GM21381 (cell line): ENCODE measurements at regions not wholly inside any gene's neighbourhood (a gene's known extent, or its start where the extent isn't known, plus 50 kb on each side); places are given as distances from the start of the nearest gene placed in this dataset.
A peak's percentile ranks its signal among the peaks of the same experiment; 100 is the strongest.

Experiments
- ATAC-seq: cut with Tn5 transposase; IDR thresholded peaks from one replicate; pipeline ENCODE4 v1.9.1; 2021; ENCODE audit warnings: mild to moderate bottlenecking, moderate library complexity; ENCODE audit not compliant: unreplicated experiment

DNA sequence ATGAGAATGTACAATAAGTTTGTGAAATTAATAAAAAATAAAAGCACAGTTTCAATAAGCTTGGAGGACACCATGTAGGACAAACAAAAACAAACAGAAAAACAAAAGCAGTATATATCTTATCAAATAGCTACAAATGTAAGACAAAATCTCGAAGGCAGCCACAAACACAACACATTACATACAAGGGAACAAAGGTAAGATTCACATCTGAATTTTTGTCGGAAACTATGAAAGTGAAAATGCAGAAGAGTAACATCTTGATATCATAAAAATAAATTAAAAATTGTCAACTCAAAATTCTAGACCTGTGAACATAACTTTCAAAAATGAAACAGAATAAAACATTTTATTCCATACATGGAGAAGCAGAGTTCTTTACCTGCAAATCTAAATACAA is 1049.5 kb upstream of the ADGRL2 start:
- no peak for ATAC-seq

DNA sequence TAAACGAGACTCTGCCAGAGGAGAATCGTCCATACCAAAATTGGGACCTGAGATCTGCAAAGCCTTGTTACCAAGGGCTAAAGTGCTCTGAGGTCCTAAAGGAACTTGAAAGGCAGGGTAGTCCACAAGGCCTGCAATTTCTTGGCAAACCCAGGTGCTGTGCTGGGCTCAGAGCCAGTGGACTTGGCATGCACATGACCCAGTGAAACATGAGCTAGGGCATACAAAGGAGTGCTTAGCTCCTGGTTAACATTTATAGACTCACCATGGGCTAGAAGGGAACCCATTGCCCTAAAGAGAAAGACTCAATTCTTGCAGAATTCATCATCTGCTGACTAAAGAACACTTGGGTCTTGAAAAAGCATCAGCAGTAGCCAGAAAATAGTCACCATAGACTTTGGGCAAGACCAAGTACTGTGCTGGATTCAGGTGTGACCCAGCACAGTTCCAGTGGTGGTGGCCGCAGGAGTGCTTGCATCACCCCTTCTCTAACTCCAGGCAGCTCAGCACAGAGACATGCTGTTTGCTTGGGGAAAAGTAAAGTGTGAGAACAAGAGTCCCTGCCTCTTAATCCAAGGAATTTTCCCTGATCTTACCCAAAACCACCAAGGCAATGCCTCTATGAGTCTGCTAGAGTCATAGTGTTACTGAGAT is 1069.4 kb upstream of the ADGRL2 start:
- no peak for ATAC-seq

DNA sequence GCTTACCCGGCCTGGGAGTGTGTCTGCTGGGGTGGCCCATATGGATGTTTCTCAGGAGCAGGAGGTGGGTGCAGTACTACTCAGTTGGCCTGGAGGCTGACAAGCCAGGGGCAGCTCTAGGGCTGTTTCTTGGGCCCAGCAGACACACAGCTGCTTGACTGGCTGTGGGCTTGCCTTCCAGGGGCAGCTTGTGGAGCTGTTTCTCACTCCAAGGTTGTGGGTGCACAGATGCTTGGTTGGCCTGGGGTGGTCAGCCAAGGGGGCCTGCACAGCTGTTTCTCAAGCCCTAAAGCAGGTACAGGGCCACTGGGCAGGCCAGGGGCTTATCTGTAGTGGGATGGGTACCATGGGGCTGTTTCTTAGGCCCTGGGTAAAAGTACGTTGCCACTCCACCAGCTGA is 1078.1 kb upstream of the ADGRL2 start:
- no peak for ATAC-seq

DNA sequence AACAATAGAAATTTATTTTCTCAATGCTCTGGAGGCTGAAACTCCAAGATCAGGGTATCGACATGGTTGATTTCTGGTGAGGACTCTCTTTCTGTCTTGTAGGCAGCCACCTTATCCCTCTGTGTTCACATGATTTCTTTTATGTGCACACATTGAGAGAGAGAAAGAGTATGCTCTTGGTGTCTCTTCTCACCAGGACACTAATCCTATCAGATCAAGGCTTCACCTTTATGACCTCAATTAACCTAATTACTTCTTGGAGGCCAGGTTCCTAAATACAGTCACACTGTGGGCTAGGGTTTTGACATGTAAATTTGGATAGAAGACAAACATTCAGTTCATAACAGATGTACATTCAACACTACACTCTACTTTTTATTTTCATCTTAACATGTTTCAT is 1094.2 kb upstream of the ADGRL2 start:
- ATAC-seq: no peak

DNA sequence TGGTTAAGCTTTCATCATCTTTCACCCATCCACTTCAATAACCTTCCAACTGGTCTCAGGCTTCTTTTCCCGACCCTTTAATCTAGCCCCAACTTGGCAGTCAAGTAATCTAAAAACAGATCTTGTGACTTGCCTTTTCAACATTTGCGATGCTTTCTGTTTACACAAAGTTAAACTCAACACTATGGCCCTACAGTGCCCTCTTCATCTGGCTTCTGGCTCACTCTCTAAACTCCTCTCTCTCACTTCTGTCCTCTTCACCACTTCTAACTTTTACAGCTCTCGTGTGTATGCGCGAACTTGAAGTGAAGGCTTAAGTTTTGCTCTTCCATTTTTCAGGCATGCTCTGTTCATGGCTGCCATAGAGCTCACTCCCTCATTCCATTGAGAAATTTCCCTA is 1122.3 kb upstream of the ADGRL2 start:
- ATAC-seq: no peak

DNA sequence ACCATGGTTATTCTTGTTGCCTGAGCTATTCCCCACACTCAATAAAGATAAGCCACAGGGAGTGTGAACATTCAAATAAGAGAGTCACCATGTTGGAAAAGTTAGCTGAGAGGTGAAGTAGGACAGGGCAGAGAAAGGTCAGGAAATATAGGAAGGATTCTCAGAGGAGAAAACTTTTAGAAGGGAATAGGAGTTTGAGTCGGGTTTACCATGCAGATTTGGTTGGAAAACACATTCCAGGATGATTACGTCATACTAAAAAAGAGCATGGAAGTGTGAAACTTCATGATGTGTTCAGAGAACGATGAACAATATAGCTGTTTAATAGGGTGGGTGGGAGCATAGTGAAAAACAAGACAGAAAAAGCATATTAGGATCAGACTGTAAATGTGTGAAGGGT is 1125.3 kb upstream of the ADGRL2 start:
- ATAC-seq: no peak

DNA sequence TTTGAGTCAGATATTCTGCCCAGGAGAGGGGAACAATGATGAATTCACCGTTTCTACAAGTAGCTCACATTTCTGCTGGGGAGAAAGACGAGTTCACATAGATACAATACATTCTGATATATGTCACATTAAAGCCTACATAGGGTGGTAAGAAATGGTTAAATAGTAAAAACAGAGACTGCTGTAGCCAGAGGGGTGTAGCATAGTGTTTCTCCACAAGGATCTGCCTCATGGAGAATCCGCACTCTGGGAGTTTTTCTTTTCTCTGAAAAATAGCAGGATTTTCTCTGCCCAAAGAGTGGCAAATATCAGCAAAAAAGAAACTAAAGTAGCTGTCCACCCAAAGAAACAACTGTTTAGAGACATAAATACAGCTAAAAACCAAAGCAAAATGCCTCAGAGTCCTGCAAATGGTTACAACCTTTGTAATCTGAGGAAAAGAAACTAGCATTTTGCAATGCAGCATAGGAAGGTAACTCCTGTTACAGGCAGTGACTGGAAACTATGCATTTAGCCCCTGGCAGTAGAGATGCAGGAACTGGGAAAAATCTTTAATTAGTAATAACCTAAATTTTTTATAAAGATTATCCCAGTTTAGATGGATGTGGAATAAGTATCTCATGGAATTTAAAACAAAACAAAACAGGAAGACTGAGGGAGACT is 1126.7 kb upstream of the ADGRL2 start:
- no peak for ATAC-seq

DNA sequence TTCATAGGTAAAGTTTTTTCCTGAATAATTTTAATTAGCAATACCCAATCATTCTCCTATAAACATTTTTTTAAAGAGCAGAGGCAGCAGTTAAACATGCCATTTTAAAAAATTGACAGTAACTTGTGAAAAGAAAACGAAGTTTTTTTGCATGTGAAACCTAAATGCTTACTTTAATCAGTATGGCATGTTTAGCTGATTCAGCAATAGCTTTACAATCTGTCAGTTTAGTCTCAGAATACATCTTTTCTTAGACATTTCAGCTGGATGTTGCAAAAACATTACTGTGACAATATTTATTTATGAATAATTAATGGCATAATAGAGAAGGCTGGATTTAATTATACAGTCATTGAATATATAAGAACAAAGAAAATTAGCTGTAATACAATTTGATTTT is 1132.4 kb upstream of the ADGRL2 start:
- ATAC-seq: no peak

DNA sequence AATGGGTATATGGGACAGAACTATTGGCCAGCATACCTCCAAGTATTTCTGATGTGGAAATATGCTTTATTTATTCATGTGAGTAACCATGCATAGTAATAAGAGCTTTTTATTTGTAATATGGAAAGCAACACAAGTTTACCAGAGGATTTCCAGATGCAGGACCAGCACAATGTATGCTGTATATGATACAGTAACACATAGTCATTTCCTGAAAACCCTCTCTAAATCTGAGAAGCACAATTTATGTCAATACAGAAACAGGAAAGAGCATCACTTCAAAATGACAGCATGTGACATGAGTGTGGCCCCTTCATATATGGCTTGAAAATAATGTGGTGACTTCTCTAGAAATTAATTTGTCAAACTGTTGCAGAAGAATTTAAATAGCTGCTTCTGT is 1134.7 kb upstream of the ADGRL2 start:
- no peak for ATAC-seq

DNA sequence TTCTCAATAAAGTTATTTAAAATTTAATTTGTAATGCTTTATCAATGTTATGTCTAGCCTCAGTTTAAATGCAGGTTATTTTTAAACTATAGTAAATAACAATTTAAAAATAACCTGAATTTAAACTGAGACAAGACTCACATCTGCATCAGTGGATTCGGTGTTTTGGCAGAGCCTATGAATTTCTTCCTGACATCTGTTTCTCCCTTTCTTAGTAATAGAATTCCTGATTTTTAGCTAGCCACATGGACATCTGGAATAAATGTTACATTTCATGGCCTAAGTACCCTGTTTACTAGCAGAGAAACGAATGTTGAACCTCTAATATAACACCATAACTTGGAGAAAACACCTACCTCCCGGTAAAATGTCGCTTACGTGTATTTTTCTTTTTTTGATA is 1141.6 kb upstream of the ADGRL2 start:
- no peak for ATAC-seq

DNA sequence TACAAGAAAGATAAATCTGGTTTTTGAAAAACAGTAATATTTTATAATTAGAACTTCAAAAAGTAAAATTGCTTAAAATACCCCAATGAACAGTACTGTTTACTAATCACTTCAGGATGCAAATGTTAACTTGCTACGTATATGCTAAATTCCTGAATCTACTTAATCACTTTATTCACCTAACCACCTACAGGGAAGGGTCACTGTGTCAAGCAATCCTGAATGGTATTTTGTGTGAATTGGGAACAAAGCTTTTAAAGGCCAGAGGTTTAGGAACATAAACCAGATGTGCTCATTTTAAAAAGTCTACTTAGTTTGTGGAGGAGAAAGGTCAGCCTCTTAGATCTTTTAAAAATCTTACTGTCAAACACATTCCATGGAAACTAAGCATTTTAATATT is 1143.0 kb upstream of the ADGRL2 start:
- ATAC-seq: no peak

DNA sequence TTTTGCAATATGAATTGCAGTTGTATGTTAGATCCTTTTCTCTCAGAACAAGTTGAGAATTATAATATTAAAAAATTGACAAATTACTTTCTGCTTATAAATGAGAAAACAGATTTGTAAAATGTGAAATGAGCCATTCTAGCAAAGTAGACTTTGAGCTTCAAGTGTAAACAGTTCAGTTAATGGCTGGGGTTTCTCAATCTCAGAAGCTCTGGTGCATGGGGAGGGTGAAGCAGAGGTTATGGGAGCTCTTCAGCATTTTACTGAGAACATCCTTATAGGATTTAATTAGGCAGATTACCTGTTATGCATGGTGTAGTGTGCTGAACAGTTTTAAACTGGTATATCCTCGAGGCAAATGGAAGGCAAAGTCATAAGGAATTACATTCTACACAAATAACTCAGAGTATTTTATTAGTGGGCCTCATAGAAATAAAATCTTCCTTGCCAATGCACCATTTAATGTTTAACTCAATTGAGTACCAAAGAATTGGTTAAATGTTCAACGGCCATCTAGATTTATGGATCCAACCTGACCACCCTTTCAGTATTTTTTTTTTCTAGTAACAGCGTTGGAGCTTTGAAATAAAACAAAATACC is 1143.6 kb upstream of the ADGRL2 start:
- ATAC-seq: no peak

DNA sequence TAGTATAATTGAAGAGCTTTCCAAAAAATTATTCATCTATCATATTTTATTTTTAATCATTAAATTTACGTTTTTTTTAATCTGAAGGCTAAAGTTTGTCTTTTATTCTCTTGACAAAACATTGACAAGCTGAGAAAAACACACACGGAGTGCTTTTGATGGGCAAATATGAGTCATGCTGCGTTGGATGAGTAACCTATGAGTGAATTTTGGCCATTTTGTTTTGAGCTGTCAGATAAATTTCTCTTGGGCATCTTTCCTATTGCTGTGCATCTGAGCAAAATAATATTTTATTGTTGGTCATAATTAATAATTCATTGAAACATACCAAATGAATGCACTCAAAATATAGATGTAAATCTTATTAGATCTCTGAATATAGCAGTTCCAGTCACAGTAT is 1144.1 kb upstream of the ADGRL2 start:
- ATAC-seq: no peak

DNA sequence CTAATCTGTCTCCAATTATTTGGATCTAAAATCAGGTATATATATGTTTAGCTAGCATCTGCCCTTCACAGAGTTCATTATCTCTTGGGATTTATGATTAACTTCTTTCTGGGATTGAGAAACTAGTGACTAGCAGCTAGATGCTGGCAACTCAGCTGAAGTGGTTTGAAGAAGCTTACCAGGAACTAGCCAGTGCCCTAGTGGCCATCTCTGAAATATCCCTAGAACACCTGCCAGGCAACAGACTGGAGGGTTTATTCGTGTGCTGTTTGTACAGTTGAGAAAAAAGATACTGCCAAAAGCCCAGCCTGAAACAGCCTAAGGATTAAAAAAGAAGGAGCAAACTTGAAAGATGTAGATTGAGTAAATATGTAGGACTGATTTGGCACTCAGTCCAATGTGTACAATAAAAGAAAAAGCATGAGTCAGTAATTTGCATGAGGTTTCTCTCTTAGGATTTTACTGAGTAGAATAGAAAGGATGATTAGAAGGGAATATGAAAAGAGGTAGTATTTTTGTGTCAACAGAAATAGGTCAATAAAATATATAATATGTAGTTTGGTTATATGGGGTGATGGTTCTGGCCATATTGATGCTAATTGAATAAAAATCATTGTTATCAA is 1144.6 kb upstream of the ADGRL2 start:
- ATAC-seq: no peak

DNA sequence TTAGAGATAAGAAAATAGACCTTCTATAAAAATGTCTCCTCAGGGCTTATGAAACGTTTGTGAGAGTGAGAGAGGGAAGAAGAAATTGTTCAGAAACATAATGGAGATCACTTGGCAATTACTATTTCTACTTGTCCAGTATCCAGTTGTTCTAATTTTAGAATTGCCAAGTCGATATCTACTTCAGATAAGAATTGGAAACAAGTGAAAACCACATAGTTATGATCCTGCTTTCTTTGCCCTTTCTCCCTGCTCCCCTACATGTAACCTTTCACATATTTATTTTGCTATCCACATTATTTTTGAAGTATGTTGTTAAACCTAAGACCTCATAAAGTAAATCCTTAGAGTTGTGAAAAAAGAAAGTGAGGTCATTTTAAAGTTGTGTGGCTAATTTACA is 1154.7 kb upstream of the ADGRL2 start:
- no peak for ATAC-seq

DNA sequence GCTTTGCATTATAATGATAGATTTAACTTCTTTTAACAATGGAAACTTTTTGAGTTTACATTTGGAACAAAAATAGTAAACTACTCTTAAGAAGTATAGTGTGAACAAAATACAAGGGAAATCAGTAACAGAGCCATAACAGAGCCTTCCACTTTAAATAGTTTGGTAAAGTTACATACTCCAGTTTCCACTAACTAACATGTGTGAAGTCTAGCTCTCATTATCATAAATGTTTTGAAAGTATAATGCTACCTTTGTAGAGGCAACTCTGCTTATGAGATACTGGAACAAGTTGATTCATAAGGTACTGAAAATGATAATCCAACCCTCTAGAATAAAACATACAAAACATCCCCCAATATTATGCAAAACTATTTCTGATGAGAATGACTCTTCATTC is 1155.1 kb upstream of the ADGRL2 start:
- ATAC-seq: no peak

DNA sequence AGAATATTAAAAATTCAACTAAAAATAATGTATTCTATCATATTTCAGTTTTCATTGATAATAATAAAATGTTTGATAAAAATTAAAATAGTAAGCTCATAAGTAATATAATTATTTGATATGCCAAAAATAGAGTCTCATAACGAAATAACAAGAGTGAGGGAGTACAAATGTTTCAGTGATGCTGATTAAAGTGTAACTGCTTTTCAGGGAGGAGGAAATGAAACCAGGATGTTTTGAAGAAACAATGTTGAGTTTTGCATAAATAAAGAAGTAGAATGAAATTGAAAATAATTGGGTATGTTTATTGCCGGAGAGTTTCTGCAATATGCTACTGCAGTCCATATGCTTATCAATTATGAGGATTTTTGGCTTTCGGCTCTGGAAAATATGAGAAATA is 1159.8 kb upstream of the ADGRL2 start:
- ATAC-seq: no peak

DNA sequence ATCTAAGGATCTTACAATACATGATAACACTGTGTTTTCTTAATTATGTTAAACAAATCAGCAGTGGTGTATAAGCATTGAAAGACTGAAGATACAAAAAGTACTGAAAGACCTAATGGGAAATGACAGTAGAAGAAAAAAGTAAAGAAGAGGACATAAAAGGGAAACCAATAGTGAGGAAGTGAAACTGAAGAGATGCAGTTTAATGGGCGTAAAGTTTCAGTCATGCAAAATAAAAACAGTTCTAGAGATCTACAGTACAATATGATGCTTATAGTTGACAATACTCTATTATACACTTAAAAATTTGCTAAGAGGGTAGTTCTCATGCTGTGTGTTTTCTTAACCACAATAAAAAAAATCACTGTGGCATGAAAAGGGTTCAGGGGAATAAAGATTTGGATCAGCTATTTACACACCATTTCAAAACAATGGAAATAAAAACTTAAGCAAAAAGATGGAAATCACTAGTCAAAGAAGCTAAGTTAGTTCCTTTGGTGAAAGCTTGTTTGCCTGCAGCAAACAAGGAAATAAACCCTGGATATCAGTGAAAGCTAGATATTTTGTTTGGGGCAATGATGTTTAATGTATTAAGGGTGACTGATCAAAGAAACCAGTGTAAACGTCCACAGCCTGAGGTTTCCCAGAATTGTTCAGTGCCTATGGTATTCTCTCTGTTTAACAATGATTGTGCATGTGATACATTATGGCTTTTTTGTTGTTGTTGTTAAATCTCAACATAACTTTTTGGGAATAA is 1160.8 kb upstream of the ADGRL2 start:
- peak; percentile 96 for ATAC-seq

DNA sequence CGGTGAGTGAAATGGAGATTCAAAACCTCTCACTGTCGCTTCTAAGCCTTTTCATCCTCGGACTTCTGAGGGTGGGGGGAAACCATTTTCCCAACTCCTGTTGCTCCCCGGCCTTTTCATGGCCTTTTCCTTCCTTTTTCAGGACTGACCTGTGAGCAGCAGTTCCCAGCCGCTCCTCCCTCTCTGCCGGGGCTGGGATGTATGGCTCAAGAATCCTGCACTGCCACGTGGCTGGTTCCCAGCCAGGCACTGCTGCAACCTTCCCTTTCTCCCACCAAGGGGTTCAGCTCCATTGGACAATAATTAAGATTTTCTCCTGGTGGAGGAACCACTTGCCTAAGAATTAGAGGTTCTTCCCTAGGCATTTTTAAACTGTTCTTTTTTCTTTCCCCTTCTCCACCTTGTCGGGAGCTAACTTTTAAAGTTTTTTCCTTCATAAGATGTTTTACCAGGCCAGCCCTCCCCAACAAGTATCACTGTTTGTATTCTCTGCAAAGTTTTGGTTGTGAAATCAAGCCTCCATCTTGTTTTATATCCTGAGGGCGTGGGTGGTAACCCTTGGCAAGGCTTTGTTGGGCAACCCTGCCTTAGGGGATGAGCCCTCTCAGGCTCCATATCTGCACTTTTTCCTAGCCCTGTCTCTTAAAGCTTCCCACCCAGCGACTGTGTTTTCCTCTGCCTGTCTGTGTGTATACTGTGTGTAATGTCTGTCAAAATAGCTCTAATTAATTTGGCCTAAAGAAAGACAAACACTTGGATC is 1166.6 kb upstream of the ADGRL2 start:
- no peak for ATAC-seq

DNA sequence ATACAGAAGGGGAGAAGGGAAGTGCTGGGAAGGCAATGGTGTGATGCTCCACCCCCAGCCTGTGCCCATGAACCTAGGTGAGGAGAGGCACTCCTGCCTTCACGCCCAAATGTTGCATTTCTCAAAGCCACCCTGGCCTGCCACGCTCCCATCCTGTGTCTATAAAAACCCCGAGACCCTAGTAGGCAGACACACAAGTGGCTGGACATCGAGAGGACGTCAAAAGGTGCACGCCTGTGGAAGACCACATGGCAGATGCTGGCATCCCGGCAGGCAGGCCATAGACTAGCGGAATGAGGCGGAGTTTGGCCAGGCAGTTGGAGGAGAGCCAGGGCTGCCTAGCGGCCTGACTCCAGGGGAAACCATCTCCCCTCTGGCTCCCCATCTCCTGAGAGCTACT is 1168.5 kb upstream of the ADGRL2 start:
- no peak for ATAC-seq
